BLaER1 treated with 17β-estradiol and CSF1 and Interleukin-3, amounts not matched to agents 10 nM and 100 nM (cell line): ENCODE measurements at regions not wholly inside any gene's neighbourhood (a gene's known extent, or its start where the extent isn't known, plus 50 kb on each side); places are given as distances from the start of the nearest gene placed in this dataset.

Source experiments
- H3K27ac ChIP-seq, 11 experiments: shearing (Covaris generic); formaldehyde crosslinking; 2 replicates each; pipeline ENCODE4 v1.8.1; 2022
- H3K27me3 ChIP-seq, 11 experiments: shearing (Covaris generic); formaldehyde crosslinking; 2 replicates each; pipeline ENCODE4 v1.8.1; 2022
- H3K36me3 ChIP-seq, 11 experiments: shearing (Covaris generic); formaldehyde crosslinking; 2 replicates each; pipeline ENCODE4 v1.8.1; 2022
- H3K4me1 ChIP-seq, 10 experiments: shearing (Covaris generic); formaldehyde crosslinking; 2 replicates each; pipeline ENCODE4 v1.8.1; 2022
- H3K4me2 ChIP-seq, 11 experiments: shearing (Covaris generic); formaldehyde crosslinking; 2 replicates each; pipeline ENCODE4 v1.8.1; 2022
- H3K4me3 ChIP-seq, 10 experiments: shearing (Covaris generic); formaldehyde crosslinking; 2 replicates each; pipeline ENCODE4 v1.8.1; 2022
- H3K9ac ChIP-seq, 11 experiments: shearing (Covaris generic); formaldehyde crosslinking; 2 replicates each; pipeline ENCODE4 v1.8.1; 2022
- H3K9me3 ChIP-seq, 11 experiments: shearing (Covaris generic); formaldehyde crosslinking; replicated peaks in 1 of 11; 2 replicates each; pipeline ENCODE4 v1.8.1; 2022
- H4K20me1 ChIP-seq, 11 experiments: shearing (Covaris generic); formaldehyde crosslinking; 2 replicates each; pipeline ENCODE4 v1.8.1; 2022
- Cebpa-rat ChIP-seq, 11 experiments: shearing (Covaris generic); IDR thresholded peaks; 2 replicates each; pipeline ENCODE4 v1.8.1; 2022

- Histone ChIP-seq H3K4me1 (peaks cover 29 to 51% (median 48%) of the 10 kb centered on the region in 10 experiments), H3K4me3 (no peak overlapping the region), H3K27ac (no peak overlapping the region)
Observed at GRCh38 chr9:110123341-110124095, 84.4 kb downstream of the C9orf152 start.

GRCh38 chr9:110124439-110124838 is 83.5 kb downstream of the C9orf152 start:
- H3K27ac ChIP-seq: no peak overlapping the region
- H3K4me2 ChIP-seq: peak overlapping the region in 8 of 11 experiments; percentile 29 to 99 (median 92); a peak in 14 of 22 replicates
- H3K4me3 ChIP-seq: no peak overlapping the region
- peaks cover 34 to 61% (median 57%) of the 10 kb centered on the region in 10 experiments for H3K4me1 ChIP-seq
- no peak overlapping the region for H3K9ac ChIP-seq
- H3K9me3 ChIP-seq: no peaks in the 10 kb centered on the region
- H4K20me1 ChIP-seq: peaks cover 0 to 22% (median 4%) of the 10 kb centered on the region in 11 experiments; a peak in 8 of 22 replicates
- peaks cover 50 to 72% (median 62%) of the 10 kb centered on the region in 11 experiments for H3K27me3 ChIP-seq
- no peaks in the 10 kb centered on the region for H3K36me3 ChIP-seq
- no peak for TF ChIP-seq Cebpa-rat (IDR thresholded peaks at IDR 0.05)

More at GRCh38 chr9:110123341-110124095, 84.4 kb downstream of the C9orf152 start:
- Histone ChIP-seq H3K36me3 (no peaks in the 10 kb centered on the region), H3K9me3 (no peaks in the 10 kb centered on the region), H4K20me1 (peaks cover 0 to 22% (median 4%) of the 10 kb centered on the region in 11 experiments; a peak in 8 of 22 replicates), H3K9ac (no peak overlapping the region), H3K27me3 (peaks cover 50 to 71% (median 59%) of the 10 kb centered on the region in 11 experiments), H3K4me2 (peak overlapping the region in 6 of 11 experiments; percentile 88 to 99 (median 93); a peak in 11 of 22 replicates)
- TF ChIP-seq Cebpa-rat (IDR thresholded peaks at IDR 0.05): no peak

- H3K4me3 ChIP-seq: peak overlapping the region in 3 of 10 experiments; percentile 11 to 51 (median 16); a peak in 4 of 20 replicates
- TF ChIP-seq Cebpa-rat (IDR thresholded peaks at IDR 0.05): no peak
- peaks cover 34 to 69% (median 66%) of the 10 kb centered on the region in 10 experiments for H3K4me1 ChIP-seq
- H4K20me1 ChIP-seq: peaks cover 0 to 22% (median 4%) of the 10 kb centered on the region in 11 experiments; a peak in 8 of 22 replicates
- no peak overlapping the region for H3K27ac ChIP-seq
- H3K27me3 ChIP-seq: peaks cover 50 to 74% (median 66%) of the 10 kb centered on the region in 11 experiments
- H3K9ac ChIP-seq: no peak overlapping the region
- H3K36me3 ChIP-seq: no peaks in the 10 kb centered on the region
- H3K9me3 ChIP-seq: no peaks in the 10 kb centered on the region
- H3K4me2 ChIP-seq: peak overlapping the region; percentile 8 to 99 (median 89); a peak in 21 of 22 replicates
Observed at GRCh38 chr9:110125207-110125751, 82.7 kb downstream of the C9orf152 start.

- Histone ChIP-seq H3K36me3 (no peaks in the 10 kb centered on the region), H3K27ac (peak overlapping the region in 1 of 11 experiments; percentile 36; a peak in 3 of 22 replicates), H3K4me1 (peaks cover 34 to 75% (median 72%) of the 10 kb centered on the region in 10 experiments), H4K20me1 (peaks cover 0 to 22% (median 4%) of the 10 kb centered on the region in 11 experiments; a peak in 8 of 22 replicates), H3K4me3 (peak overlapping the region in 6 of 10 experiments; percentile 8 to 51 (median 38); a peak in 8 of 20 replicates), H3K9me3 (no peaks in the 10 kb centered on the region), H3K27me3 (peaks cover 52 to 80% (median 71%) of the 10 kb centered on the region in 11 experiments), H3K9ac (peak overlapping the region in 2 of 11 experiments; percentile 12 to 20; a peak in 1 of 22 replicates), H3K4me2 (peak overlapping the region; percentile 78 to 99 (median 89); a peak in 21 of 22 replicates)
- no peak for TF ChIP-seq Cebpa-rat (IDR thresholded peaks at IDR 0.05)
Observed at GRCh38 chr9:110125763-110126351, 82.1 kb downstream of the C9orf152 start.

GRCh38 chr9:110126499-110126941 is 81.4 kb downstream of the C9orf152 start:
- H4K20me1 ChIP-seq: peaks cover 0 to 22% (median 0%) of the 10 kb centered on the region in 11 experiments; a peak in 8 of 22 replicates
- no peaks in the 10 kb centered on the region for H3K9me3 ChIP-seq
- H3K27ac ChIP-seq: peak overlapping the region in 3 of 11 experiments; percentile 14 to 36 (median 17); a peak in 3 of 22 replicates
- no peaks in the 10 kb centered on the region for H3K36me3 ChIP-seq
- TF ChIP-seq Cebpa-rat (IDR thresholded peaks at IDR 0.05): no peak
- H3K4me3 ChIP-seq: peak overlapping the region in 7 of 10 experiments; percentile 29 to 51 (median 36); a peak in 12 of 20 replicates
- peak overlapping the region in 4 of 11 experiments; percentile 12 to 35 (median 16); a peak in 3 of 22 replicates for H3K9ac ChIP-seq
- H3K4me2 ChIP-seq: peak overlapping the region; percentile 78 to 99 (median 89)
- peaks cover 48 to 87% (median 71%) of the 10 kb centered on the region in 11 experiments for H3K27me3 ChIP-seq
- peaks cover 34 to 81% (median 75%) of the 10 kb centered on the region in 10 experiments for H3K4me1 ChIP-seq

GRCh38 chr9:110126986-110127864 is 80.7 kb downstream of the C9orf152 start:
- Histone ChIP-seq H3K36me3 (no peaks in the 10 kb centered on the region), H3K27me3 (peaks cover 42 to 86% (median 68%) of the 10 kb centered on the region in 11 experiments), H3K4me2 (peak overlapping the region; percentile 78 to 99 (median 89)), H3K4me1 (peaks cover 34 to 88% (median 78%) of the 10 kb centered on the region in 10 experiments), H3K9me3 (no peaks in the 10 kb centered on the region), H3K9ac (peak overlapping the region in 6 of 11 experiments; percentile 12 to 35 (median 17); a peak in 6 of 22 replicates), H4K20me1 (peaks cover 0 to 22% (median 0%) of the 10 kb centered on the region in 11 experiments; a peak in 8 of 22 replicates), H3K4me3 (peak overlapping the region in 9 of 10 experiments; percentile 3 to 51 (median 36); a peak in 15 of 20 replicates), H3K27ac (peak overlapping the region in 4 of 11 experiments; percentile 6 to 26 (median 21); a peak in 5 of 22 replicates)
- TF ChIP-seq Cebpa-rat (IDR thresholded peaks at IDR 0.05): no peak

GRCh38 chr9:110128664-110129329 is 79.2 kb downstream of the C9orf152 start:
- Histone ChIP-seq H4K20me1 (peaks cover 0 to 22% (median 0%) of the 10 kb centered on the region in 11 experiments; a peak in 8 of 22 replicates), H3K36me3 (no peaks in the 10 kb centered on the region), H3K9ac (peak overlapping the region in 1 of 11 experiments; percentile 5; a peak in 3 of 22 replicates), H3K4me1 (peaks cover 34 to 88% (median 77%) of the 10 kb centered on the region in 10 experiments), H3K4me3 (0 out of 20 replicates have a peak overlapping the region, but pooled peaks of 1 of the 10 experiments have one; percentile 4), H3K27me3 (peaks cover 26 to 73% (median 53%) of the 10 kb centered on the region in 11 experiments), H3K4me2 (peak overlapping the region; percentile 23 to 99 (median 89); a peak in 21 of 22 replicates), H3K27ac (no peak overlapping the region), H3K9me3 (no peaks in the 10 kb centered on the region)
- no peak for TF ChIP-seq Cebpa-rat (IDR thresholded peaks at IDR 0.05)
